SW480 (cell line): ENCODE measurements at regions not wholly inside any gene's neighbourhood (a gene's known extent, or its start where the extent isn't known, plus 50 kb on each side); places are given as distances from the start of the nearest gene placed in this dataset.
"Not testable (repeated sequence)": the region's sequence is repeated elsewhere in the genome, so short reads cannot be mapped to it uniquely, and the experiment has no call there.

ENCODE experiments used
- DNase-seq: peaks from one replicate; pipeline ENCODE4 v3.0.0-alpha.2; 2016; ENCODE audit warnings: low spot score

GRCh38 chr9:126056312-126057021 lies 270.2 kb upstream of the MVB12B start:
- DNase-seq: no peak

- no peak for DNase-seq
These were observed 269.4 kb upstream of the MVB12B start for GRCh38 chr9:126057121-126057825.

GRCh38 chr9:126058011-126058531 lies 268.6 kb upstream of the MVB12B start:
- DNase-seq: no peak

GRCh38 chr9:126058591-126058990 lies 268.0 kb upstream of the MVB12B start:
- no peak for DNase-seq

GRCh38 chr9:126061575-126061974 lies 265.1 kb upstream of the MVB12B start:
- DNase-seq: no peak

GRCh38 chr9:126062158-126062886 lies 264.3 kb upstream of the MVB12B start:
- DNase-seq: no peak

- no peak for DNase-seq
These were observed 263.3 kb upstream of the MVB12B start for GRCh38 chr9:126063326-126063725.

- no peak for DNase-seq
These were observed 260.5 kb upstream of the MVB12B start for GRCh38 chr9:126066131-126066530.

GRCh38 chr9:126067031-126067734 lies 259.4 kb upstream of the MVB12B start:
- DNase-seq: no peak

GRCh38 chr9:126068534-126069230 lies 257.9 kb upstream of the MVB12B start:
- DNase-seq: no peak

- no peak for DNase-seq
These were observed 257.2 kb upstream of the MVB12B start for GRCh38 chr9:126069400-126069955.

- DNase-seq: no peak
These were observed 256.5 kb upstream of the MVB12B start for GRCh38 chr9:126070058-126070655.

GRCh38 chr9:126071076-126071750 lies 255.4 kb upstream of the MVB12B start:
- DNase-seq: no peak

GRCh38 chr9:126077656-126078055 lies 249.0 kb upstream of the MVB12B start:
- not testable (repeated sequence) for DNase-seq

- DNase-seq: no peak
These were observed 246.0 kb upstream of the MVB12B start for GRCh38 chr9:126080641-126081040.

- no peak for DNase-seq
These were observed 244.9 kb upstream of the MVB12B start for GRCh38 chr9:126081746-126082145.

- no peak for DNase-seq
These were observed 242.6 kb upstream of the MVB12B start for GRCh38 chr9:126084008-126084407.

GRCh38 chr9:126084696-126085095 lies 241.9 kb upstream of the MVB12B start:
- no peak for DNase-seq

- DNase-seq: no peak
These were observed 241.5 kb upstream of the MVB12B start for GRCh38 chr9:126085170-126085569.

GRCh38 chr9:126088336-126088735 lies 238.3 kb upstream of the MVB12B start:
- no peak for DNase-seq
